ENCODE measurements at regions not wholly inside any gene's neighbourhood (a gene's known extent, or its start where the extent isn't known, plus 50 kb on each side); places are given as distances from the start of the nearest gene placed in this dataset.
"Not testable (repeated sequence)": the region's sequence is repeated elsewhere in the genome, so short reads cannot be mapped to it uniquely, and the experiment has no call there.

GRCh38 chr5:54388409-54388808 lies 67.1 kb upstream of the HSPB3 start:
- peak overlapping the region; percentile 62 for H3K27ac ChIP-seq (ENCODE audit: low read length)

GRCh38 chr5:54387659-54388232 lies 67.8 kb upstream of the HSPB3 start:
- Histone ChIP-seq H3K27me3 (ENCODE audit: control insufficient read depth, insufficient read depth, low read length) (no peaks in the 10 kb centered on the region), H3K4me1 (ENCODE audit: control insufficient read depth, insufficient read depth, low read length) (peaks cover 10% of the 10 kb centered on the region), H3K36me3 (ENCODE audit: control insufficient read depth, insufficient read depth, low read length) (no peaks in the 10 kb centered on the region), H3K4me3 (ENCODE audit: low read length) (no peak overlapping the region), H3K9me3 (replicated peaks; ENCODE audit: control insufficient read depth, low read depth, low read length) (no peaks in the 10 kb centered on the region), H3K27ac (ENCODE audit: low read length) (peak overlapping the region; percentile 45)
- peak; percentile 84 for DNase-seq
- no CpG with 5 or more reads among the region's 3 CpGs for WGBS (ENCODE audit: insufficient coverage)

More at GRCh38 chr5:54388409-54388808, 67.1 kb upstream of the HSPB3 start:
- peak; percentile 94 for DNase-seq
- no peaks in the 10 kb centered on the region for H3K36me3 ChIP-seq (ENCODE audit: control insufficient read depth, insufficient read depth, low read length)
- no peaks in the 10 kb centered on the region for H3K9me3 ChIP-seq (replicated peaks; ENCODE audit: control insufficient read depth, low read depth, low read length)
- peaks cover 10% of the 10 kb centered on the region for H3K4me1 ChIP-seq (ENCODE audit: control insufficient read depth, insufficient read depth, low read length)
- no peaks in the 10 kb centered on the region for H3K27me3 ChIP-seq (ENCODE audit: control insufficient read depth, insufficient read depth, low read length)
- no CpG with 5 or more reads among the region's 5 CpGs for WGBS (ENCODE audit: insufficient coverage)
- H3K4me3 ChIP-seq (ENCODE audit: low read length), result no peak overlapping the region

- 80% methylated on average over 2 of the region's 4 CpGs for WGBS (ENCODE audit: insufficient coverage)
- Histone ChIP-seq H3K27me3 (ENCODE audit: control insufficient read depth, insufficient read depth, low read length) (no peaks in the 10 kb centered on the region), H3K9me3 (replicated peaks; ENCODE audit: control insufficient read depth, low read depth, low read length) (no peaks in the 10 kb centered on the region), H3K4me3 (ENCODE audit: low read length) (no peak overlapping the region), H3K4me1 (ENCODE audit: control insufficient read depth, insufficient read depth, low read length) (peaks cover 10% of the 10 kb centered on the region), H3K27ac (ENCODE audit: low read length) (no peak overlapping the region), H3K36me3 (ENCODE audit: control insufficient read depth, insufficient read depth, low read length) (no peaks in the 10 kb centered on the region)
- no peak for DNase-seq
Observed at GRCh38 chr5:54387031-54387430, 68.5 kb upstream of the HSPB3 start.

- peak; percentile 51 for DNase-seq
- no peaks in the 10 kb centered on the region for H3K9me3 ChIP-seq (replicated peaks; ENCODE audit: control insufficient read depth, low read depth, low read length)
- H3K27ac ChIP-seq (ENCODE audit: low read length), result no peak overlapping the region
- H3K36me3 ChIP-seq (ENCODE audit: control insufficient read depth, insufficient read depth, low read length), result no peaks in the 10 kb centered on the region
- WGBS (ENCODE audit: insufficient coverage), result 61% methylated on average over 2 of the region's 2 CpGs
- peaks cover 10% of the 10 kb centered on the region for H3K4me1 ChIP-seq (ENCODE audit: control insufficient read depth, insufficient read depth, low read length)
- no peak overlapping the region for H3K4me3 ChIP-seq (ENCODE audit: low read length)
- no peaks in the 10 kb centered on the region for H3K27me3 ChIP-seq (ENCODE audit: control insufficient read depth, insufficient read depth, low read length)
Observed at GRCh38 chr5:54385994-54386393, 69.5 kb upstream of the HSPB3 start.

- Histone ChIP-seq H3K4me1 (ENCODE audit: control insufficient read depth, insufficient read depth, low read length) (peaks cover 8% of the 10 kb centered on the region), H3K36me3 (ENCODE audit: control insufficient read depth, insufficient read depth, low read length) (no peaks in the 10 kb centered on the region), H3K27ac (ENCODE audit: low read length) (no peak overlapping the region), H3K9me3 (replicated peaks; ENCODE audit: control insufficient read depth, low read depth, low read length) (no peaks in the 10 kb centered on the region), H3K27me3 (ENCODE audit: control insufficient read depth, insufficient read depth, low read length) (no peaks in the 10 kb centered on the region), H3K4me3 (ENCODE audit: low read length) (no peak overlapping the region)
- WGBS (ENCODE audit: insufficient coverage), result no CpG with 5 or more reads among the region's 8 CpGs
- no peak for DNase-seq
Observed at GRCh38 chr5:54384356-54384933, 71.1 kb upstream of the HSPB3 start.

GRCh38 chr5:54383941-54384340 lies 71.6 kb upstream of the HSPB3 start:
- Histone ChIP-seq H3K9me3 (replicated peaks; ENCODE audit: control insufficient read depth, low read depth, low read length) (no peaks in the 10 kb centered on the region), H3K36me3 (ENCODE audit: control insufficient read depth, insufficient read depth, low read length) (no peaks in the 10 kb centered on the region), H3K27ac (ENCODE audit: low read length) (no peak overlapping the region), H3K4me1 (ENCODE audit: control insufficient read depth, insufficient read depth, low read length) (peaks cover 8% of the 10 kb centered on the region), H3K4me3 (ENCODE audit: low read length) (no peak overlapping the region), H3K27me3 (ENCODE audit: control insufficient read depth, insufficient read depth, low read length) (no peaks in the 10 kb centered on the region)
- no peak for DNase-seq
- no CpG with 5 or more reads among the region's 2 CpGs for WGBS (ENCODE audit: insufficient coverage)

GRCh38 chr5:54383225-54383901 lies 72.1 kb upstream of the HSPB3 start:
- WGBS (ENCODE audit: insufficient coverage), result no CpG with 5 or more reads among the region's 3 CpGs
- H3K4me3 ChIP-seq (ENCODE audit: low read length), result no peak overlapping the region
- no peak overlapping the region for H3K27ac ChIP-seq (ENCODE audit: low read length)
- no peaks in the 10 kb centered on the region for H3K27me3 ChIP-seq (ENCODE audit: control insufficient read depth, insufficient read depth, low read length)
- H3K9me3 ChIP-seq (replicated peaks; ENCODE audit: control insufficient read depth, low read depth, low read length), result no peaks in the 10 kb centered on the region
- H3K4me1 ChIP-seq (ENCODE audit: control insufficient read depth, insufficient read depth, low read length), result peaks cover 6% of the 10 kb centered on the region
- no peak for DNase-seq
- no peaks in the 10 kb centered on the region for H3K36me3 ChIP-seq (ENCODE audit: control insufficient read depth, insufficient read depth, low read length)

- H3K9me3 ChIP-seq (replicated peaks; ENCODE audit: control insufficient read depth, low read depth, low read length); H3K4me3 ChIP-seq (ENCODE audit: low read length); H3K4me1 ChIP-seq (ENCODE audit: control insufficient read depth, insufficient read depth, low read length); H3K27ac ChIP-seq (ENCODE audit: low read length); H3K36me3 ChIP-seq (ENCODE audit: control insufficient read depth, insufficient read depth, low read length); H3K27me3 ChIP-seq (ENCODE audit: control insufficient read depth, insufficient read depth, low read length); DNase-seq: not testable (repeated sequence)
- WGBS (ENCODE audit: insufficient coverage), result 98% methylated on average over 7 of the region's 31 CpGs
Observed at GRCh38 chr5:54381319-54381718, 70.9 kb upstream of the ARL15 start.

- no peaks in the 10 kb centered on the region for H3K27me3 ChIP-seq (ENCODE audit: control insufficient read depth, insufficient read depth, low read length)
- H3K27ac ChIP-seq (ENCODE audit: low read length), result no peak overlapping the region
- H3K4me3 ChIP-seq (ENCODE audit: low read length), result no peak overlapping the region
- H3K4me1 ChIP-seq (ENCODE audit: control insufficient read depth, insufficient read depth, low read length), result peaks cover 3% of the 10 kb centered on the region
- no peaks in the 10 kb centered on the region for H3K9me3 ChIP-seq (replicated peaks; ENCODE audit: control insufficient read depth, low read depth, low read length)
- DNase-seq, result no peak
- 75% methylated on average over 1 of the region's 2 CpGs for WGBS (ENCODE audit: insufficient coverage)
- no peaks in the 10 kb centered on the region for H3K36me3 ChIP-seq (ENCODE audit: control insufficient read depth, insufficient read depth, low read length)
Observed at GRCh38 chr5:54379590-54379989, 69.2 kb upstream of the ARL15 start.

GRCh38 chr5:54378707-54379106 lies 68.3 kb upstream of the ARL15 start:
- Histone ChIP-seq H3K9me3 (replicated peaks; ENCODE audit: control insufficient read depth, low read depth, low read length) (no peaks in the 10 kb centered on the region), H3K27ac (ENCODE audit: low read length) (no peak overlapping the region), H3K36me3 (ENCODE audit: control insufficient read depth, insufficient read depth, low read length) (no peaks in the 10 kb centered on the region), H3K4me3 (ENCODE audit: low read length) (no peak overlapping the region), H3K4me1 (ENCODE audit: control insufficient read depth, insufficient read depth, low read length) (no peaks in the 10 kb centered on the region), H3K27me3 (ENCODE audit: control insufficient read depth, insufficient read depth, low read length) (no peaks in the 10 kb centered on the region)
- WGBS (ENCODE audit: insufficient coverage), result 93% methylated on average over 10 of the region's 10 CpGs
- no peak for DNase-seq

Measured in muscle of leg (tissue), 3 donors.